Smooth muscle cell (in vitro differentiated cells): ENCODE measurements at regions not wholly inside any gene's neighbourhood (a gene's known extent, or its start where the extent isn't known, plus 50 kb on each side); places are given as distances from the start of the nearest gene placed in this dataset.

Experiments used
- DNase-seq: peaks from one replicate; lab custom pipeline; 2025; ENCODE audit not compliant: unreplicated experiment; lab: John Stamatoyannopoulos, UW
- H2AFZ ChIP-seq: fragments of 200-600 bp; sonication (generic); 2 replicates; pipeline ENCODE4 v1.6.0; 2016; ENCODE audit warnings: antibody characterized with exemption, low read depth, mild to moderate bottlenecking
- H3F3A ChIP-seq: fragments of 200-600 bp; sonication (generic); 2 replicates; pipeline ENCODE4 v1.6.0; 2017; ENCODE audit warnings: antibody characterized with exemption, low read depth
- H3K27ac ChIP-seq: fragments of 200-600 bp; sonication (generic); 2 replicates; pipeline ENCODE4 v1.5.1; 2016; ENCODE audit warnings: low read depth, mild to moderate bottlenecking
- H3K27me3 ChIP-seq: fragments of 200-600 bp; sonication (generic); 2 replicates; pipeline ENCODE4 v1.6.1; 2016; ENCODE audit warnings: low read depth, mild to moderate bottlenecking
- H3K36me3 ChIP-seq: fragments of 200-600 bp; sonication (generic); 2 replicates; pipeline ENCODE4 v1.5.1; 2016; ENCODE audit warnings: low read depth
- H3K4me1 ChIP-seq: fragments of 200-600 bp; sonication (generic); 2 replicates; pipeline ENCODE4 v1.5.1; 2016; ENCODE audit warnings: low read depth
- H3K4me2 ChIP-seq: fragments of 200-600 bp; sonication (generic); 2 replicates; pipeline ENCODE4 v1.6.0; 2016; ENCODE audit warnings: mild to moderate bottlenecking
- H3K4me3 ChIP-seq: fragments of 200-600 bp; sonication (generic); 2 replicates; pipeline ENCODE4 v1.5.1; 2016; ENCODE audit warnings: mild to moderate bottlenecking
- H3K79me2 ChIP-seq: fragments of 200-600 bp; sonication (generic); 2 replicates; pipeline ENCODE4 v1.6.0; 2016; ENCODE audit warnings: low read depth, mild to moderate bottlenecking
- H3K9ac ChIP-seq: fragments of 200-600 bp; sonication (generic); 2 replicates; pipeline ENCODE4 v1.6.0; 2016; ENCODE audit warnings: low read depth
- H3K9me3 ChIP-seq: fragments of 200-600 bp; sonication (generic); replicated peaks from 2 replicates; pipeline ENCODE4 v1.5.1; 2016; ENCODE audit warnings: low read depth
- H4K20me1 ChIP-seq: fragments of 200-600 bp; sonication (generic); 2 replicates; pipeline ENCODE4 v1.6.0; 2016; ENCODE audit warnings: low read depth
- WGBS: methylation state at CpG from one replicate; pipeline ENCODE4 v1.1.7; 2016; ENCODE audit warnings: low lambda C conversion rate; 5-methylcytosine and 5-hydroxymethylcytosine counted together
- TF ChIP-seq, protein P1 (sequence below): fragments of 200-600 bp; sonication (generic); IDR thresholded peaks from 2 replicates; pipeline ENCODE4 v1.5.1; 2017; ENCODE audit warnings: borderline replicate concordance, mild to moderate bottlenecking, antibody characterized with exemption; ENCODE audit not compliant: insufficient read depth, poor library complexity, severe bottlenecking

DNA sequence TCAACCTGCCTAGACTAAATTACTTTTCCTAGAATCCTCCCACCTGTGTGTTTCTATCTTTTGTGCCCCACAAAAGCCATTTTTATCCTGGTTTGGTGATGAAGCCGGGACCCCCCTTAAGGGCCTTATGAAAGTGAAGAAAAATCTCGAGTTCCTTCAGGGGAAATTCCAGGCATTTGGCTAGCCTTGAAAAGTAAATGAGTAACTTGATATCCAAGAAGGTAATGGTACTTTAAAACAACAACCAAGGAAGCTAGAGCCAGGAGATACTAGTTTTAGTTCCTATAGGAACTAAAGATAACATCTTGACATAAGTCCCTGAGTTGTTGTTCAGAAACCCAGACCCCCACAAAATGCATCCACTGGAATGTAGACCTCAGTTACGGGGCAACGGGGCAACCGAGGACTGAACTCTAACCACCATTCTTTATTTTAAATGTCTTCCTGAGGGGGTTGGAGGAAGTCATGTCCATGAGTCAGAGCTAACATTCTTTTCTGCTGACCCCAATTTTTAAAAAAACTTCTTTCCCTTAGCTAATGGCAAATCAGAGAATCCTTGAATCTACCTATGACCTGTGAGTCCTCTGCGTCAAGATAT lies 73.9 kb downstream of the VCX3A start:
- TF ChIP-seq, protein P1, sequence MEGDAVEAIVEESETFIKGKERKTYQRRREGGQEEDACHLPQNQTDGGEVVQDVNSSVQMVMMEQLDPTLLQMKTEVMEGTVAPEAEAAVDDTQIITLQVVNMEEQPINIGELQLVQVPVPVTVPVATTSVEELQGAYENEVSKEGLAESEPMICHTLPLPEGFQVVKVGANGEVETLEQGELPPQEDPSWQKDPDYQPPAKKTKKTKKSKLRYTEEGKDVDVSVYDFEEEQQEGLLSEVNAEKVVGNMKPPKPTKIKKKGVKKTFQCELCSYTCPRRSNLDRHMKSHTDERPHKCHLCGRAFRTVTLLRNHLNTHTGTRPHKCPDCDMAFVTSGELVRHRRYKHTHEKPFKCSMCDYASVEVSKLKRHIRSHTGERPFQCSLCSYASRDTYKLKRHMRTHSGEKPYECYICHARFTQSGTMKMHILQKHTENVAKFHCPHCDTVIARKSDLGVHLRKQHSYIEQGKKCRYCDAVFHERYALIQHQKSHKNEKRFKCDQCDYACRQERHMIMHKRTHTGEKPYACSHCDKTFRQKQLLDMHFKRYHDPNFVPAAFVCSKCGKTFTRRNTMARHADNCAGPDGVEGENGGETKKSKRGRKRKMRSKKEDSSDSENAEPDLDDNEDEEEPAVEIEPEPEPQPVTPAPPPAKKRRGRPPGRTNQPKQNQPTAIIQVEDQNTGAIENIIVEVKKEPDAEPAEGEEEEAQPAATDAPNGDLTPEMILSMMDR, result no peak
- H3F3A ChIP-seq, result no peaks in the 10 kb centered on the region
- H3K36me3 ChIP-seq, result no peaks in the 10 kb centered on the region
- H3K27me3 ChIP-seq, result no peaks in the 10 kb centered on the region
- H3K4me2 ChIP-seq, result no peak overlapping the region
- 61% methylated on average over 6 of the region's 6 CpGs for WGBS
- H3K27ac ChIP-seq, result peak overlapping the region; percentile 29
- no peaks in the 10 kb centered on the region for H3K9me3 ChIP-seq
- no peaks in the 10 kb centered on the region for H3K4me1 ChIP-seq
- H3K4me3 ChIP-seq, result no peak overlapping the region
- H2AFZ ChIP-seq, result no peak overlapping the region
- no peak for DNase-seq
- no peak overlapping the region for H3K9ac ChIP-seq
- H3K79me2 ChIP-seq, result no peaks in the 10 kb centered on the region
- no peaks in the 10 kb centered on the region for H4K20me1 ChIP-seq

DNA sequence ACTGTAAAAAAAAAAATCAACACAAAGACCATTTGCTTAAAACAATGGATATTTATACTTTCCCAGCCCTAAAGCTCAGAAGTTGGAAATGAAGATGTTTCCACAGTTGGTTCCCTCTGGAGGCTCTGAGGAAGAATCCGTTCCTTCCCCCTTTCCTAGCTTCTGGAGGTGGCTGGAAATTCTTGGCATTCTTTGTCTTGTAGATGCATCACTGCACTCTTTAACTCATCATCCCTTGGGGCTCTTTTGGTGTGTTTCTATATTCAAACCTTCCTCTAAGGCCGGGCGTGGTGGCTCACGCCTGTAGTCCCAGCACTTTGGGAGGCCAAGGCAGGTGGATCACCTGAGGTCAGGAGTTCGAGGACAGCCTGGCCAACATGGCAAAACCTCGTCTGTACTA lies 78.7 kb downstream of the VCX3A start:
- Histone ChIP-seq H3K9me3 (no peaks in the 10 kb centered on the region), H3K27ac (no peak overlapping the region), H3F3A (no peaks in the 10 kb centered on the region), H3K4me2 (no peak overlapping the region), H3K9ac (no peak overlapping the region), H2AFZ (no peak overlapping the region), H3K4me1 (no peaks in the 10 kb centered on the region), H3K36me3 (no peaks in the 10 kb centered on the region), H4K20me1 (no peaks in the 10 kb centered on the region), H3K4me3 (no peak overlapping the region), H3K79me2 (no peaks in the 10 kb centered on the region), H3K27me3 (no peaks in the 10 kb centered on the region)
- WGBS, result 79% methylated on average over 6 of the region's 6 CpGs
- TF ChIP-seq, protein P1, result no peak
- no peak for DNase-seq

DNA sequence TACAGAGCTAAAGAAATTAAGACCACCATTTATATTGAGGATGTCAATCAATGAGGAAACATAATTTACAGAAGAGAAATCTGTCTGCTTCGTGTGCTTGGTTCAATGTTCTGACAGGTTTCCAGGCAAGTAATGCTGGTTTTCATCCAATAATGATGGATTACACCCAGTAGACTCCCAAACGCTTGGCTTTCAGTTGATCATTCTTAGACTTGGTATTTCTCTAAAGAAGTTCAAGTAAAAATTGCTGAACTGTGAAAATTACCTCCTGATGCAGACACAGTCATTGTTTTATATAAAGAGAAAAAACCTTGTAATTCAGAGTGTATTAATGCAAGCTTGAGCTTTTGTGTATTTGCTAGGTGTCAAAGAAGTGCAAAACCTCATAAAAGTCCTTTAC lies 85.0 kb downstream of the VCX3A start:
- Histone ChIP-seq H3K4me2 (no peak overlapping the region), H3K27ac (no peak overlapping the region), H2AFZ (no peak overlapping the region), H3K36me3 (no peaks in the 10 kb centered on the region), H3K27me3 (no peaks in the 10 kb centered on the region), H3F3A (no peaks in the 10 kb centered on the region), H3K9me3 (no peaks in the 10 kb centered on the region), H3K4me3 (no peak overlapping the region), H3K79me2 (no peaks in the 10 kb centered on the region), H3K4me1 (no peaks in the 10 kb centered on the region), H3K9ac (no peak overlapping the region), H4K20me1 (no peaks in the 10 kb centered on the region)
- 56% methylated on average over 2 of the region's 2 CpGs for WGBS
- TF ChIP-seq, protein P1, result no peak
- DNase-seq, result no peak

DNA sequence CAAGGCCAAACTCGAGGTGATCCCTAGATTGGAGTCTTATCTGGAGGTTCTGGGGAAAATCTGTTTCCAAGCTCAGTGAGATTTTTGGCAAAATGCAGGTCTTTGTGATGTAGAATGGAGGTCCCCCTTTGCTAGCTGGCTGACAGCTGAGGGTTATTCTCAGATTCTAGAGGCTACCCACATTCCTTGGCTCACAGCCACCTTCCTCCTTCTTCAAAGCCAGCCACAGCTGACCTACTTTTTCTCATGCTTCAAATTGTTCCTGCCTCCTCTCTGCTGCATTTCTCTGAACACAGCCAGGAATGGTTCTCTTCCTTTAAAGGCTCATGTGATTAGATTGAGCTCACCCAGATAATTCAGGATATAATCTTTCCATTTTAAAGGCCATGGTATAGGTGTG lies 86.9 kb downstream of the VCX3A start:
- WGBS, result 50% methylated on average over 1 of the region's 1 CpG

More for the DNA sequence above, 86.9 kb downstream of the VCX3A start:
- no peak overlapping the region for H3K4me3 ChIP-seq
- no peak for DNase-seq
- no peaks in the 10 kb centered on the region for H3K9me3 ChIP-seq
- no peaks in the 10 kb centered on the region for H3K79me2 ChIP-seq
- no peak overlapping the region for H2AFZ ChIP-seq
- no peaks in the 10 kb centered on the region for H3K27me3 ChIP-seq
- H3K27ac ChIP-seq, result no peak overlapping the region
- H3K9ac ChIP-seq, result no peak overlapping the region
- no peaks in the 10 kb centered on the region for H3K36me3 ChIP-seq
- no peaks in the 10 kb centered on the region for H4K20me1 ChIP-seq
- H3K4me1 ChIP-seq, result no peaks in the 10 kb centered on the region
- H3K4me2 ChIP-seq, result no peak overlapping the region
- TF ChIP-seq, protein P1, result no peak
- no peaks in the 10 kb centered on the region for H3F3A ChIP-seq
